ENCODE measurements at regions not wholly inside any gene's neighbourhood (a gene's known extent, or its start where the extent isn't known, plus 50 kb on each side); places are given as distances from the start of the nearest gene placed in this dataset.
"Not testable (repeated sequence)": the region's sequence is repeated elsewhere in the genome, so short reads cannot be mapped to it uniquely, and the experiment has no call there.

- DNase-seq, result not testable (repeated sequence)
These were observed 233.1 kb downstream of the ATPSCKMT start for GRCh38 chr5:10016559-10016958.

- not testable (repeated sequence) for DNase-seq
These were observed 234.0 kb downstream of the ATPSCKMT start for GRCh38 chr5:10015681-10016080.

GRCh38 chr5:10009802-10010201, 239.9 kb downstream of the ATPSCKMT start:
- DNase-seq, result no peak

- no peak for DNase-seq
These were observed 262.6 kb downstream of the ATPSCKMT start for GRCh38 chr5:9987101-9987500.

GRCh38 chr5:9977070-9977469, 272.6 kb downstream of the ATPSCKMT start:
- no peak for DNase-seq

- no peak for DNase-seq
These were observed 273.1 kb downstream of the ATPSCKMT start for GRCh38 chr5:9976621-9977020.

- DNase-seq, result no peak
These were observed 277.6 kb downstream of the ATPSCKMT start for GRCh38 chr5:9972059-9972458.

GRCh38 chr5:9971301-9971700, 278.4 kb downstream of the ATPSCKMT start:
- DNase-seq, result no peak

GRCh38 chr5:9958914-9959313, 290.8 kb downstream of the ATPSCKMT start:
- DNase-seq, result no peak

GRCh38 chr5:9957214-9957613, 292.5 kb downstream of the ATPSCKMT start:
- DNase-seq, result no peak

GRCh38 chr5:9956725-9957124, 293.0 kb downstream of the ATPSCKMT start:
- DNase-seq, result no peak

GRCh38 chr5:9955586-9955985, 294.1 kb downstream of the ATPSCKMT start:
- no peak for DNase-seq

- no peak for DNase-seq
These were observed 294.8 kb downstream of the ATPSCKMT start for GRCh38 chr5:9954869-9955268.

GRCh38 chr5:9953691-9954090, 296.0 kb downstream of the ATPSCKMT start:
- no peak for DNase-seq

GRCh38 chr5:9951865-9952516, 297.7 kb downstream of the ATPSCKMT start:
- DNase-seq, result no peak

- no peak for DNase-seq
These were observed 301.7 kb downstream of the ATPSCKMT start for GRCh38 chr5:9947944-9948343.

- no peak for DNase-seq
These were observed 302.4 kb downstream of the ATPSCKMT start for GRCh38 chr5:9947225-9947714.

- no peak for DNase-seq
These were observed 302.6 kb upstream of the TAS2R1 start for GRCh38 chr5:9932770-9933169.

GRCh38 chr5:9930156-9930555, 300.0 kb upstream of the TAS2R1 start:
- DNase-seq, result no peak

GRCh38 chr5:9928326-9928725, 298.2 kb upstream of the TAS2R1 start:
- DNase-seq, result no peak

- no peak for DNase-seq
These were observed 297.4 kb upstream of the TAS2R1 start for GRCh38 chr5:9927521-9927997.

- no peak for DNase-seq
These were observed 297.0 kb upstream of the TAS2R1 start for GRCh38 chr5:9927106-9927505.

GRCh38 chr5:9924614-9925013, 294.5 kb upstream of the TAS2R1 start:
- no peak for DNase-seq

GRCh38 chr5:9922719-9923118, 292.6 kb upstream of the TAS2R1 start:
- no peak for DNase-seq

GRCh38 chr5:9920697-9921096, 290.5 kb upstream of the TAS2R1 start:
- DNase-seq, result no peak

All from skin of body (tissue), 1 donor.